ENCODE measurements at regions not wholly inside any gene's neighbourhood (a gene's known extent, or its start where the extent isn't known, plus 50 kb on each side); places are given as distances from the start of the nearest gene placed in this dataset.

DNA sequence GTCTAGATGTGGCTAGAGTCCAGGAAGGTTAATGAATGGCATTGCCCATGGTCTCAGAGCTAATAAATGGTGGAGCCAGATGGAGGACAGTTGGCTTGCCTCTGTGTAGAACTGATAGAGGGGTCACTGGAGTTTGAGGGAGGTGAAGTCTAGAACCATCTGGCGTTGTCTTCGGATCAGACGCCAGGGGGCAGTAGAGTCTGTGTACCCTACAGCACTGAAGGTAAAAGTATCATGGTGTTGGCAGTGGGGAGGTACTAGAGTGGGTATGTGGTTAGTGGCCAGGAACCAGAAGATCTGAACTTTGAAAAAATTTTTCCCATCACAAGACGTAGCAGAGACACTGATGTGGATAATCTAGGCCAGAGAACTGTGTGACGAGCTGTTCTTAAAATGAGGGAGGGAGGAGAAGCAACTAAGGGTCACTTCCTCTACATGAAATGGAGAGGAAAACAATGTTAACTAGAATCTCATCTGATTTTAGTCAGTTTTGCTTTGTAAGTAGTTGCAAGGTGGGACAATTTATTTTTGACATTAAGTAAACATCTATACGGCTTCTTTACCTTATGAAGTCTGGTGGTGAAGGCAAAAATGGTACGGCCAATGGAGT is 227.9 kb upstream of the PRSS58 start:
- Histone ChIP-seq H3K4me3 (no peak overlapping the region), H3K9me3 (no peaks in the 10 kb centered on the region), H3K27ac (no peak overlapping the region), H3K4me1 (no peaks in the 10 kb centered on the region), H3K27me3 (no peaks in the 10 kb centered on the region), H3K36me3 (no peaks in the 10 kb centered on the region)
- TF ChIP-seq, protein P1, sequence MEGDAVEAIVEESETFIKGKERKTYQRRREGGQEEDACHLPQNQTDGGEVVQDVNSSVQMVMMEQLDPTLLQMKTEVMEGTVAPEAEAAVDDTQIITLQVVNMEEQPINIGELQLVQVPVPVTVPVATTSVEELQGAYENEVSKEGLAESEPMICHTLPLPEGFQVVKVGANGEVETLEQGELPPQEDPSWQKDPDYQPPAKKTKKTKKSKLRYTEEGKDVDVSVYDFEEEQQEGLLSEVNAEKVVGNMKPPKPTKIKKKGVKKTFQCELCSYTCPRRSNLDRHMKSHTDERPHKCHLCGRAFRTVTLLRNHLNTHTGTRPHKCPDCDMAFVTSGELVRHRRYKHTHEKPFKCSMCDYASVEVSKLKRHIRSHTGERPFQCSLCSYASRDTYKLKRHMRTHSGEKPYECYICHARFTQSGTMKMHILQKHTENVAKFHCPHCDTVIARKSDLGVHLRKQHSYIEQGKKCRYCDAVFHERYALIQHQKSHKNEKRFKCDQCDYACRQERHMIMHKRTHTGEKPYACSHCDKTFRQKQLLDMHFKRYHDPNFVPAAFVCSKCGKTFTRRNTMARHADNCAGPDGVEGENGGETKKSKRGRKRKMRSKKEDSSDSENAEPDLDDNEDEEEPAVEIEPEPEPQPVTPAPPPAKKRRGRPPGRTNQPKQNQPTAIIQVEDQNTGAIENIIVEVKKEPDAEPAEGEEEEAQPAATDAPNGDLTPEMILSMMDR (IDR thresholded peaks at IDR 0.05), result no peak
- no peak for TF ChIP-seq POLR2A (IDR thresholded peaks at IDR 0.05)
- TF ChIP-seq POLR2AphosphoS5 (IDR thresholded peaks at IDR 0.05; ENCODE audit: insufficient read depth in 1 of 2, low read depth in 1 of 2), result no peak
- intact Hi-C loops (cut with DNase I), result no loop called here
- DNase-seq (ENCODE audit: extremely low spot score in 2 of 2), result no peak

DNA sequence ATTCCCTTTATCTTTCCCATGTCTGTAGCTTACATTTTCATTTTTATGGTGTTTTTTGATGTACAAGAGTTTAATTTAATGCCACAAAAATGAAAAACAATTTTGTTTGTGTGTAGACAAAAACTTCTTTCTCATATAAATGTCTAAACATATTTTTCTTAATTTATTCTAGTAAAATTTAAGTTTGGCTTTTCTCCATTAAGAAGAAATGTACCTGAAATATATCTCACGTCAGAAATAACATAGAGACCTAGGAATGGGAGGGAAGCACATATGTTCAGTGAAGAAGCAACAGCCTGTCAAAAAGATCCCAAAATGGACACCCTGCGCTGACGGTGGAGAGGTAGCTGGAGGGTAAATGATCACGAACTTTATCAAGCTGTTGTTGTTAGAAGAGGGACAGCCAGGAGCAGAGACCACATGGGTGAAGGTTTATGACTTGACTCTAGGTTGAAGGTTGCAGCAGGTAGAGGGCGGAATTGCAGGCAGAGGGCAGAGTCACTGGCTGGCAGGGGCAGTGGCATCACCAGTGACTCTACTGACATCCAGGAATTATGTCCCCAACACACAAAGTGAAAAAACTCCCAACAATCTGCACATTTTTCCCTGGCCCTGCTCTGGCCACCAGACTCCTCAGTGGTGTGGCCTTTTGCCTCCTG is 225.9 kb upstream of the PRSS58 start:
- Histone ChIP-seq H3K27me3 (no peaks in the 10 kb centered on the region), H3K9me3 (no peaks in the 10 kb centered on the region), H3K36me3 (no peaks in the 10 kb centered on the region), H3K4me1 (no peaks in the 10 kb centered on the region), H3K27ac (no peak overlapping the region), H3K4me3 (no peak overlapping the region)
- intact Hi-C loops (cut with DNase I), result no loop called here
- no peak for DNase-seq (ENCODE audit: extremely low spot score in 2 of 2)
- TF ChIP-seq POLR2AphosphoS5 (IDR thresholded peaks at IDR 0.05; ENCODE audit: insufficient read depth in 1 of 2, low read depth in 1 of 2) (no peak), POLR2A (IDR thresholded peaks at IDR 0.05) (no peak)
- TF ChIP-seq, protein P1 (IDR thresholded peaks at IDR 0.05), result no peak

DNA sequence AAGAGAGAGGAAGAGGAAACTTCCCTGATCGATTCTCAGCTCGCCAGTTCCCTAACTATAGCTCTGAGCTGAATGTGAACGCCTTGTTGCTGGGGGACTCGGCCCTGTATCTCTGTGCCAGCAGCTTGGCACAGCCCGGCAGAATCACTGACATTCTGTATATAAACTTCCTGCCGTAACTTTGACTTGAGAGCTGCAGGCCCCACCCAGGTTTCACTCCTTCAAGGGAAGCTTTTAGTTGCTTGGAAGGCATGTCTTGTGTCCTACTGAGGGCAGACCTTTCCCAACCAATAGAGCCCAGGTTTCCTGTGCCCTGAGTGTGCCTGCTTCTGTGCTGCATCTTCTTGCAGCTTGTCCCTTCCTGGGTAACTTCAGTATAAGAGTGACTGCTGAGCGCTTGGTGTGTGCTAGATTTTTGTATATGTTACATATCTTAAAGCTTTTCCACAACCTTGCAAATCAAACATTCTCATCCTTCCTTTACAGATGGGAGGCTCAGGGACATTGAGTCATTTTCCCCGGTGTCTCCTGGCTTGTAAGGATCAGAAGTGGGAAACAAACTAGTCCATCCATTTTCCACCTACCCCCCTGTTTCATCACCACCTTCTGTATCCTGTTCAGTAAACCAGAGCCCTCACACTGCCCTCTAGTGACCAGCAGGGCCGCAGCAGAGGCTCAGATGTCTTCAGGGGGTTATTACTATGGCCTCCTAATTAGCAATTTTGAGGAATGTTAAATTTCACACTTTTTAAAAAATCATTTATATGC is 225.2 kb upstream of the PRSS58 start:
- no peaks in the 10 kb centered on the region for H3K9me3 ChIP-seq
- no peak overlapping the region for H3K4me3 ChIP-seq
- H3K27ac ChIP-seq, result no peak overlapping the region
- TF ChIP-seq POLR2AphosphoS5 (IDR thresholded peaks at IDR 0.05; ENCODE audit: insufficient read depth in 1 of 2, low read depth in 1 of 2) (no peak), POLR2A (IDR thresholded peaks at IDR 0.05) (no peak)
- TF ChIP-seq, protein P1 (IDR thresholded peaks at IDR 0.05), result no peak
- DNase-seq (ENCODE audit: extremely low spot score in 2 of 2), result no peak
- no peaks in the 10 kb centered on the region for H3K27me3 ChIP-seq
- intact Hi-C loops (cut with DNase I), result no loop called here
- H3K36me3 ChIP-seq, result no peaks in the 10 kb centered on the region
- no peaks in the 10 kb centered on the region for H3K4me1 ChIP-seq

DNA sequence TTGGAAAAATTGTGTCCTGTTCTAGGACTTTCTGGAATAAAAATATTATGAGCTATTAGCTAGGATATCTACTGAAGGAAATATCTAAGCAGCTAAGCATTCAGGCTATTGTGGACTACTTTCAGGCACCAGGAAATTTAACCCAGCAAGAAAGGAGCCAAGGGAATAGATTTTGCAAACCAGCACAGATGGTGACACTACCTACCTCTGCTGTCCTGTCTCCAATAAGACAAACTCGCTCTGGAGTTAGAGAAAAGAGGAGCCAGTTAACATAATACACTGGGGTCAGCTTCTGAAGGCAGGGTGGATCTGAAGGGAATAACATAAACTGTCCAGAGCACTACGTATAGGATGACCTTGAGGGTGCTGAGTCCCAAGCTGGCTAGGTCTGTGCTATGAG is 223.7 kb upstream of the PRSS58 start:
- Histone ChIP-seq H3K27me3 (no peaks in the 10 kb centered on the region), H3K27ac (no peak overlapping the region), H3K9me3 (no peaks in the 10 kb centered on the region), H3K36me3 (no peaks in the 10 kb centered on the region), H3K4me3 (no peak overlapping the region), H3K4me1 (no peaks in the 10 kb centered on the region)
- intact Hi-C loops (cut with DNase I), result no loop called here
- TF ChIP-seq, protein P1 (IDR thresholded peaks at IDR 0.05), result no peak
- DNase-seq (ENCODE audit: extremely low spot score in 2 of 2), result no peak

Measured in vagina (tissue), 2 donors.